ENCODE measurements at regions not wholly inside any gene's neighbourhood (a gene's known extent, or its start where the extent isn't known, plus 50 kb on each side); places are given as distances from the start of the nearest gene placed in this dataset. TPM values are rescaled to one million over a fixed set of nuclear protein-coding genes. Genes with fewer than 3 reads are reported as not detected.

- DNase-seq (ENCODE audit: low spot score), result no peak
- Mint-ChIP-seq H3K9me3 (ENCODE audit: unreplicated experiment) (no peaks in the 10 kb centered on the region), H3K27me3 (ENCODE audit: unreplicated experiment) (peaks cover 1% of the 10 kb centered on the region), H3K4me1 (ENCODE audit: unreplicated experiment) (no peaks in the 10 kb centered on the region), H3K36me3 (ENCODE audit: low read depth, unreplicated experiment) (peaks cover 4% of the 10 kb centered on the region), H3K4me3 (ENCODE audit: unreplicated experiment) (no peak overlapping the region), H3K27ac (ENCODE audit: unreplicated experiment) (no peak overlapping the region)
- TF ChIP-seq CTCF (IDR thresholded peaks at IDR 0.05; ENCODE audit: unreplicated experiment), result no peak
Observed at GRCh38 chr17:77908501-77908900, 50.0 kb upstream of the TNRC6C start.

Small RNA genes in the stretch of these regions (microRNA-seq; reads per million reads assigned to microRNA genes)
- gene MIR4316 (ENCODE audit: unreplicated experiment), result not detected
